GM12872 (cell line): ENCODE measurements at regions not wholly inside any gene's neighbourhood (a gene's known extent, or its start where the extent isn't known, plus 50 kb on each side); places are given as distances from the start of the nearest gene placed in this dataset.

ENCODE experiments used
- CTCF ChIP-seq: IDR thresholded peaks from 3 replicates; pipeline ENCODE4 v1.5.1; 2011; ENCODE audit warnings: low read depth, mild to moderate bottlenecking, low read length, moderate library complexity; ENCODE audit not compliant: insufficient read depth

- no peak for TF ChIP-seq CTCF
Observed at GRCh38 chr6:47141171-47141570, 99.0 kb upstream of the ADGRF1 start.

- no peak for TF ChIP-seq CTCF
Observed at GRCh38 chr6:47138046-47138445, 95.9 kb upstream of the ADGRF1 start.

GRCh38 chr6:47137073-47137472 lies 94.9 kb upstream of the ADGRF1 start:
- TF ChIP-seq CTCF, result no peak

- TF ChIP-seq CTCF, result no peak
Observed at GRCh38 chr6:47135772-47136171, 93.6 kb upstream of the ADGRF1 start.

GRCh38 chr6:47134476-47135189 lies 92.5 kb upstream of the ADGRF1 start:
- TF ChIP-seq CTCF, result no peak

GRCh38 chr6:47133230-47134000 lies 91.3 kb upstream of the ADGRF1 start:
- no peak for TF ChIP-seq CTCF

GRCh38 chr6:47132724-47133123 lies 90.6 kb upstream of the ADGRF1 start:
- no peak for TF ChIP-seq CTCF
